A549 (cell line): ENCODE measurements at regions not wholly inside any gene's neighbourhood (a gene's known extent, or its start where the extent isn't known, plus 50 kb on each side); places are given as distances from the start of the nearest gene placed in this dataset.

ENCODE experiments used
- CEBPB ChIP-seq, 2 experiments: fragments of >200 bp in 1 of 2; sonication (Bioruptor Twin) in 1 of 2; formaldehyde crosslinking in 1 of 2; IDR thresholded peaks; 2 replicates each; pipeline ENCODE4 v1.6.1; 2012 to 2016
- EHMT2 ChIP-seq: fragments of 200-600 bp; sonication (generic); IDR thresholded peaks from 2 replicates; pipeline ENCODE4 v1.6.1; 2016; ENCODE audit warnings: antibody characterized with exemption, low read depth, mild to moderate bottlenecking, moderate library complexity
- POLR2A ChIP-seq: IDR thresholded peaks from 2 replicates; pipeline ENCODE4 v1.6.1; 2012; ENCODE audit warnings: mild to moderate bottlenecking, low read length
- SMC3 ChIP-seq: fragments of >200 bp; sonication (Bioruptor Twin); formaldehyde crosslinking; IDR thresholded peaks from 3 replicates; pipeline ENCODE4 v1.6.1; 2018; ENCODE audit warnings: inconsistent platforms
- TF ChIP-seq, protein P1 (sequence below): fragments of 150-350 bp; IDR thresholded peaks from 2 replicates; pipeline ENCODE4 v1.6.1; 2014; ENCODE audit warnings: low read depth, mild to moderate bottlenecking, low read length
- TF ChIP-seq, protein P2 (sequence below): fragments of >200 bp; sonication (Bioruptor Twin); formaldehyde crosslinking; IDR thresholded peaks from 3 replicates; pipeline ENCODE4 v1.6.1; 2016
- TF ChIP-seq, protein P3 (sequence below): fragments of 200-600 bp; sonication (generic); IDR thresholded peaks from 2 replicates; pipeline ENCODE4 v1.6.1; 2016; ENCODE audit warnings: antibody characterized with exemption, mild to moderate bottlenecking, moderate library complexity
- TF ChIP-seq, protein P4 (sequence below): fragments of >200 bp; sonication (Bioruptor Twin); formaldehyde crosslinking; IDR thresholded peaks from 3 replicates; pipeline ENCODE4 v1.5.1; 2016

DNA sequence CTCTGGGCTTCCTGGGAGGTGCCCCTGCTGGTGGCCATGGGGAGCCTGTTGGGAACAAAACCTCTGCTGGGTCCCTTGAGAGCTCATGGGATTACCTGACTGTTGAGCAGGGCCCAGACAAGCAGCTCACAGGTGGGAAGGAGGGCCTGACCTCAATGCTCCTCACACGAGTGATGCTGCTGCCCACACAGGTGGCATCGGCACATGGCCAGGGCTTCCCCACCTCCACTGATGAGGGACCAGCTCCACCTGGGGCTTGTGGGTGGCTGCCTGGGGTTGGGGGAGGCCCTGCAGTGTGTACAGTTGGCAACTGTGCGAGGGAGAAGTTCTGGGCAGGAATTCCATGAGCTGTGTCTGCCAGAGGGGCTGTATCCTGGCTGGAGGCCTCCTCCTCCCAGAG, 87.8 kb upstream of the NLRP1 start:
- TF ChIP-seq, protein P1, sequence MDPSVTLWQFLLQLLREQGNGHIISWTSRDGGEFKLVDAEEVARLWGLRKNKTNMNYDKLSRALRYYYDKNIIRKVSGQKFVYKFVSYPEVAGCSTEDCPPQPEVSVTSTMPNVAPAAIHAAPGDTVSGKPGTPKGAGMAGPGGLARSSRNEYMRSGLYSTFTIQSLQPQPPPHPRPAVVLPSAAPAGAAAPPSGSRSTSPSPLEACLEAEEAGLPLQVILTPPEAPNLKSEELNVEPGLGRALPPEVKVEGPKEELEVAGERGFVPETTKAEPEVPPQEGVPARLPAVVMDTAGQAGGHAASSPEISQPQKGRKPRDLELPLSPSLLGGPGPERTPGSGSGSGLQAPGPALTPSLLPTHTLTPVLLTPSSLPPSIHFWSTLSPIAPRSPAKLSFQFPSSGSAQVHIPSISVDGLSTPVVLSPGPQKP: no peak
- TF ChIP-seq, protein P2, sequence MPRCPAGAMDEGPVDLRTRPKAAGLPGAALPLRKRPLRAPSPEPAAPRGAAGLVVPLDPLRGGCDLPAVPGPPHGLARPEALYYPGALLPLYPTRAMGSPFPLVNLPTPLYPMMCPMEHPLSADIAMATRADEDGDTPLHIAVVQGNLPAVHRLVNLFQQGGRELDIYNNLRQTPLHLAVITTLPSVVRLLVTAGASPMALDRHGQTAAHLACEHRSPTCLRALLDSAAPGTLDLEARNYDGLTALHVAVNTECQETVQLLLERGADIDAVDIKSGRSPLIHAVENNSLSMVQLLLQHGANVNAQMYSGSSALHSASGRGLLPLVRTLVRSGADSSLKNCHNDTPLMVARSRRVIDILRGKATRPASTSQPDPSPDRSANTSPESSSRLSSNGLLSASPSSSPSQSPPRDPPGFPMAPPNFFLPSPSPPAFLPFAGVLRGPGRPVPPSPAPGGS: no peak
- TF ChIP-seq POLR2A (no peak), CEBPB (IDR thresholded peaks at IDR 0.05) (no peak), SMC3 (no peak), EHMT2 (no peak)
- TF ChIP-seq, protein P3, sequence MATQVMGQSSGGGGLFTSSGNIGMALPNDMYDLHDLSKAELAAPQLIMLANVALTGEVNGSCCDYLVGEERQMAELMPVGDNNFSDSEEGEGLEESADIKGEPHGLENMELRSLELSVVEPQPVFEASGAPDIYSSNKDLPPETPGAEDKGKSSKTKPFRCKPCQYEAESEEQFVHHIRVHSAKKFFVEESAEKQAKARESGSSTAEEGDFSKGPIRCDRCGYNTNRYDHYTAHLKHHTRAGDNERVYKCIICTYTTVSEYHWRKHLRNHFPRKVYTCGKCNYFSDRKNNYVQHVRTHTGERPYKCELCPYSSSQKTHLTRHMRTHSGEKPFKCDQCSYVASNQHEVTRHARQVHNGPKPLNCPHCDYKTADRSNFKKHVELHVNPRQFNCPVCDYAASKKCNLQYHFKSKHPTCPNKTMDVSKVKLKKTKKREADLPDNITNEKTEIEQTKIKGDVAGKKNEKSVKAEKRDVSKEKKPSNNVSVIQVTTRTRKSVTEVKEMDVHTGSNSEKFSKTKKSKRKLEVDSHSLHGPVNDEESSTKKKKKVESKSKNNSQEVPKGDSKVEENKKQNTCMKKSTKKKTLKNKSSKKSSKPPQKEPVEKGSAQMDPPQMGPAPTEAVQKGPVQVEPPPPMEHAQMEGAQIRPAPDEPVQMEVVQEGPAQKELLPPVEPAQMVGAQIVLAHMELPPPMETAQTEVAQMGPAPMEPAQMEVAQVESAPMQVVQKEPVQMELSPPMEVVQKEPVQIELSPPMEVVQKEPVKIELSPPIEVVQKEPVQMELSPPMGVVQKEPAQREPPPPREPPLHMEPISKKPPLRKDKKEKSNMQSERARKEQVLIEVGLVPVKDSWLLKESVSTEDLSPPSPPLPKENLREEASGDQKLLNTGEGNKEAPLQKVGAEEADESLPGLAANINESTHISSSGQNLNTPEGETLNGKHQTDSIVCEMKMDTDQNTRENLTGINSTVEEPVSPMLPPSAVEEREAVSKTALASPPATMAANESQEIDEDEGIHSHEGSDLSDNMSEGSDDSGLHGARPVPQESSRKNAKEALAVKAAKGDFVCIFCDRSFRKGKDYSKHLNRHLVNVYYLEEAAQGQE: no peak
- TF ChIP-seq, protein P4, sequence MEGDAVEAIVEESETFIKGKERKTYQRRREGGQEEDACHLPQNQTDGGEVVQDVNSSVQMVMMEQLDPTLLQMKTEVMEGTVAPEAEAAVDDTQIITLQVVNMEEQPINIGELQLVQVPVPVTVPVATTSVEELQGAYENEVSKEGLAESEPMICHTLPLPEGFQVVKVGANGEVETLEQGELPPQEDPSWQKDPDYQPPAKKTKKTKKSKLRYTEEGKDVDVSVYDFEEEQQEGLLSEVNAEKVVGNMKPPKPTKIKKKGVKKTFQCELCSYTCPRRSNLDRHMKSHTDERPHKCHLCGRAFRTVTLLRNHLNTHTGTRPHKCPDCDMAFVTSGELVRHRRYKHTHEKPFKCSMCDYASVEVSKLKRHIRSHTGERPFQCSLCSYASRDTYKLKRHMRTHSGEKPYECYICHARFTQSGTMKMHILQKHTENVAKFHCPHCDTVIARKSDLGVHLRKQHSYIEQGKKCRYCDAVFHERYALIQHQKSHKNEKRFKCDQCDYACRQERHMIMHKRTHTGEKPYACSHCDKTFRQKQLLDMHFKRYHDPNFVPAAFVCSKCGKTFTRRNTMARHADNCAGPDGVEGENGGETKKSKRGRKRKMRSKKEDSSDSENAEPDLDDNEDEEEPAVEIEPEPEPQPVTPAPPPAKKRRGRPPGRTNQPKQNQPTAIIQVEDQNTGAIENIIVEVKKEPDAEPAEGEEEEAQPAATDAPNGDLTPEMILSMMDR: no peak
